ENCODE measurements at regions not wholly inside any gene's neighbourhood (a gene's known extent, or its start where the extent isn't known, plus 50 kb on each side); places are given as distances from the start of the nearest gene placed in this dataset.
A peak's percentile ranks its signal among the peaks of the same experiment; 100 is the strongest.
"Not testable (repeated sequence)": the region's sequence is repeated elsewhere in the genome, so short reads cannot be mapped to it uniquely, and the experiment has no call there.

- DNase-seq (no peak), ATAC-seq (no peak)
- intact Hi-C loops (cut with micrococcal nuclease): loop anchor here (2.0 to 5.0 kb wide), 2 partner anchors 118 to 413 kb away; partner anchors contain the start of gene PRIM2
Observed at GRCh38 chr6:56904068-56904467, 50.8 kb upstream of the BEND6 start.

DNA sequence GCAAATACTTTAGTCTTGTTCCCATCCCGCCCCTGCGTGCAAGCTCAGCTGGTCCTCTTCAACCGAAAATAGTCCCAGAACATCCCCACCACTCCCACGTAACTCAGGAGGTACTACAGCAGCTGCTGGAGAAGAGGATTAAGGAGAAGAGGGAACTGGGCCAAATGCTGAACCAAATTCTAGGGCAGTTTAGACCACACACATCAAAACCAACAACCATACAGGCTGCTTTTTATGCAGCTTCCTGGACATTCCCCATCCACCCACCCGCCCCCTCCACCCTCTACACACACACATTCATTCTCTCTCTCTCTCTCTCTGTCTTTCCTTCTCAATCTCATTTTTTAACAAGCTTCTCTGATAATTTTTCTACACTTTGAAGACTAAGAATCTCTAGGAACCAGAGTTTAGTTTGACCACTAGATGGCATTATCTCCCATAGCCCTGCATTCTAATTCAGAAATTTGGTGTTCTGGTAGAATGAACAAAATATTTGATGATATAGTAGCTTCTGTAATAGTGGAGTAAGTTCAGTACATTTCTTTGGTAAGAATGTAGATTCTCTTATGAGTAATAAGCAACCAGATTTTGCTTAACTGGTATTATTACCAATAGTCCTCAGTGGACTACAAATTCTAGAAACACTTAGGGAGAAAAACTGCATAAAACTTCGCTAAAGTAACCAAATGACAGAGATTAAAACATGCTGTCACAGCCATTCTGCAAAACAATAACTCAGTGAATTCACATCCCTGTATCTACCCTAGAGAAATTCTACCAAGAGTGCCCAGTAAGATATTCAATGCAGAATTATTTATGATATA, 52.1 kb upstream of the BEND6 start:
- no peak for DNase-seq

DNA sequence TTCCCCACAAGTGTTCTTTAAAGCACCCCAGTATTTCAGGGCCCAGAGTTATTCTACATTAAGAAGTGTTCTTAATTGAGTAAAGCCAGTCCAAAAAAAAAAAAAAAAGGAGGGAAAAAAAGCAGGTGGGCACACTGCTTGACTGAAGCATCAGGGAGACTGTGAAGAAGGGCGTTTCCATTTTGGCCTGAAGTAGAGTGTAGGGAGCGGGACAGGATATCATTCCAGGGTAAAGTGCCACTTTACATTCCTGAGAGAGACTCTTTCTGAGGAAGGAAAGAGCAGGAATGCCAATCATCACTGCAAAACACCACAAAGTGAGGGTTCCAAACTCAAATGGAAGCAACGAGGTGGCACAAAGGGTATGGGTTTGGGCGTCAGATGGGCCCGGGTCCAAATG, 54.1 kb upstream of the BEND6 start:
- ATAC-seq (no peak), DNase-seq (no peak)
- intact Hi-C loops (cut with micrococcal nuclease): loop anchor here (5.0 kb wide), 1 partner anchor 122 kb away; no protein-coding TSS in a partner anchor

More for the DNA sequence above, 52.1 kb upstream of the BEND6 start:
- intact Hi-C loops (cut with micrococcal nuclease): loop anchor here (5.0 kb wide), 1 partner anchor 119 kb away; no protein-coding TSS in a partner anchor
- peak; percentile 56 for ATAC-seq

DNA sequence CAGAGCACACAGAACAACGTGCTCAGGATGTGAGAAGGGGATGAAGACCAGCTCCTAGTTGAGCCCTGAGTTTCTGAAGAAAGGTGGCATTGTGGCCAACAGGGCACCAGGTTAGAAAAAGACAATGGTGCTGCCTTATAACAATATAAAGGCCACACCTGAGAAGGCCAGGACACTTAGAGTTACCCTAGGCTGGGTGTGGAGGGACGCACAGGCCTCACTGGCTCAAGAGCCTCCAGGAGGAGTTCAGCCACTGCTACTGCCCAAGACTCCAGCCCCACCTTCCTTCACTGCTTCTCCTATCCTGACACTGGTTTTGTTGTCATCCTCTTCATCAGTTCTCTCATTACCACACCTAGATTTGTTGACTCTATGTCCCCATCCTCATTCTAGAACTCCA, 55.2 kb upstream of the BEND6 start:
- DNase-seq (no peak), ATAC-seq (no peak)
- intact Hi-C loops (cut with micrococcal nuclease): loop anchor here (5.0 kb wide), 1 partner anchor 123 kb away; no protein-coding TSS in a partner anchor

DNA sequence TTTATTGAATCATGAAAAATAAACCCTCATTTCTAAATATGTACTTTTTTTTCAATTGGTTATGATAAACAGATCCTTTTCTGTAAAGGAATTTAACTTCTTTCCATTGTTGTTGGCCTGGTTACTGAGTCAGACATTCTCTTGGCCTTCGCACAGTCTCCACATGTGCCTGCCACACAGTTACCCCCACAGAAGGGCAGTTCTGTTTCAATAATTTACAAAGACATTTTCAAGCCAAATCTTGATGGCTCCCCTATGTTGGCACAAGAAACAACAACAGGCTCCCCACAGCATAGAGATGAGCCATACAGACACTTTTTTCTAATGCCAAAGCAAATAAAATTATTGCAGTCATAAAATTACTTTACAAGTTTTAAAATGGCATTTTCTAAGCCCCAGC, 55.6 kb upstream of the BEND6 start:
- ATAC-seq: no peak
- intact Hi-C loops (cut with micrococcal nuclease): no loop called here
- no peak for DNase-seq

- no peak for DNase-seq
- intact Hi-C loops (cut with micrococcal nuclease): no loop called here
- ATAC-seq: no peak
Observed at GRCh38 chr6:56897789-56898529, 56.9 kb upstream of the BEND6 start.

- intact Hi-C loops (cut with micrococcal nuclease): no loop called here
- DNase-seq: no peak
- ATAC-seq: no peak
Observed at GRCh38 chr6:56891754-56892153, 63.2 kb upstream of the BEND6 start.

GRCh38 chr6:56890683-56891429, 64.1 kb upstream of the BEND6 start:
- ATAC-seq: no peak
- DNase-seq: no peak
- intact Hi-C loops (cut with micrococcal nuclease): no loop called here

DNA sequence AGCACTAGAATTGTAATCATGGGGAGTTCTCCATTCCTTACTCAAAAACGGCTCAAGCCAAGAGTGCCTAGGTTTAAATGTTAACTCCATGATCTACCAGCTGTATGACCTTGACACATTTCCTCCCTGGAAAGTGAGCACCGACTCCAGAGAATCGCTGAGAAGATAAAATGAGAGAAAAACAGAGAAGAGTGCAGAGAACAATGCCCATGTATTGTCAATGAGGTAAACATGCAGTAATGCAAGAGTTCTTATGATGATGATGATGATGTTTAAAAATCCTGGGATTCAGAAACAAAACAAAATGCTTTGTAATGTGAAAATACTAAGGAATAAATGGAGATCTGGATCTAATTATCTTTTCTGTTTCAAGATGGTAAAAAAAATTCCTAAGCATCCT, 64.8 kb upstream of the BEND6 start:
- ATAC-seq (no peak), DNase-seq (no peak)
- intact Hi-C loops (cut with micrococcal nuclease): no loop called here

- no peak for DNase-seq
- intact Hi-C loops (cut with micrococcal nuclease): no loop called here
- no peak for ATAC-seq
Observed at GRCh38 chr6:56889492-56889891, 65.4 kb upstream of the BEND6 start.

DNA sequence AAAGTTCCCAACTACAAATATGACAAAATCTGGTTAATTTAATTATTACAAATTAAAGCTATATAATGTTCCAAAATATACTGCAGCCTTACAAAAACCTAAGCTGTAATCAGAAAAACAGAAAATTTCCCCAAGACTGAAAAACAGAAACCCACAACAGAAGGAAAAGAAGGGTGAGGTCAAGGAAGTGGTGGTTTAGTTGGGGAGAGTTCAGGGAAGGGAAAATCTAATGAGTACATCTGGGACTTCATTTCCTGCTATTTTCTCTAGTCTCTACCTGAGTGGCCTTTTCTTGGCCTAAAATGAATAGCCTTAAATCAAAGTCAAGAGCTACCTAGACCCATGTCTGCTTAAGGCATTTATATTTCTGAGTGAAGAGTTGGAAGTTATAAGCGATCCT, 66.2 kb upstream of the BEND6 start:
- DNase-seq (no peak), ATAC-seq (no peak)
- intact Hi-C loops (cut with micrococcal nuclease): no loop called here

- DNase-seq: no peak
- intact Hi-C loops (cut with micrococcal nuclease): no loop called here
- ATAC-seq: no peak
Observed at GRCh38 chr6:56887086-56887485, 67.8 kb upstream of the BEND6 start.

DNA sequence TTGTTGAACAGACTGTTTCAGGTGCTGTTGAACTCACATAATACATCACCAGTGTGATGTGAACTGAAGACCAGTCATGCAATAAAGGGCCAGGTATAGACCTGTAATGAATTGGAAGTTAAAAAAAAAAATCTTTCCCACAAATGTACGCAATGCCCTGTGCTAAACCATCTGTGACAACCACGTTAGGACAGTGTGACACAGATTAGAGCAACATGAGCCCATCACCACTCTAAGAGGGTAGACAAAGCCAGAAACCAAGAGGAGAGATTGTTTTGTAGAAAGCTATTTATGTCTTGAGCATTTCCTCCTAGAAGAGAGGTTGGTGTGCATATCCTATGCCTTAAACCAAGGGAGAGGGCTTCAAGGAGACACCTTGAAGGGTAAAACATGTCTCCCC, 77.0 kb upstream of the BEND6 start:
- intact Hi-C loops (cut with micrococcal nuclease): no loop called here
- DNase-seq: no peak

GRCh38 chr6:56875961-56876360, 78.9 kb upstream of the BEND6 start:
- intact Hi-C loops (cut with micrococcal nuclease): no loop called here
- ATAC-seq: no peak

More for the DNA sequence above, 77.0 kb upstream of the BEND6 start:
- no peak for ATAC-seq

DNA sequence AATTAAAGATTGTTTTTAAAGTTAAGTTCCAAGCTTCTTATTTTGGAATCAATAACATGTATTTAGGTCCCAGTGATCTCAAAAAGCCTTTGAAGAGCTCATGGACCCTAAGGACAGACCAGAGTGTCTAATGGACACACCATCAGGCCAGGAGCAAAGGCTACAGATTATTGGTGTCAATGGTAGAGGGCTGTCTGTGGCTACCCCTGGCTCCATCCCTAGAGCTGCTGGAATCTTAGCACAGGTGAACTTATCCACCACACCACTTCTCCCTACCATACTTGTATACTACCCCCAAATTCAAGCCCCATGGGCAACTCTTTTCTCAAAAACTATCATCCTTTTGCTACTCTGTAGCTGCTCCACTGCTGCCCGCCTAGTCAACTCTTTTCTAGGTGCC, 79.4 kb upstream of the BEND6 start:
- intact Hi-C loops (cut with micrococcal nuclease): no loop called here

More at GRCh38 chr6:56875961-56876360, 78.9 kb upstream of the BEND6 start:
- DNase-seq: no peak

GRCh38 chr6:56874328-56874727, 80.6 kb upstream of the BEND6 start:
- intact Hi-C loops (cut with micrococcal nuclease): no loop called here
- DNase-seq: no peak
- no peak for ATAC-seq

More for the DNA sequence above, 79.4 kb upstream of the BEND6 start:
- ATAC-seq (no peak), DNase-seq (no peak)

- DNase-seq; ATAC-seq; intact Hi-C loops (cut with micrococcal nuclease): not testable (repeated sequence)
Observed at GRCh38 chr6:56870053-56870452, 84.9 kb upstream of the BEND6 start.

- intact Hi-C loops (cut with micrococcal nuclease): no loop called here
- ATAC-seq (no peak), DNase-seq (no peak)
Observed at GRCh38 chr6:56869346-56869745, 85.6 kb upstream of the BEND6 start.

- ATAC-seq (no peak), DNase-seq (no peak)
- intact Hi-C loops (cut with micrococcal nuclease): no loop called here
Observed at GRCh38 chr6:56868687-56869086, 86.2 kb upstream of the BEND6 start.

Measured in left ventricle myocardium superior (tissue), 1 donor.